Thyroid gland (tissue), 4 donors: ENCODE measurements at regions not wholly inside any gene's neighbourhood (a gene's known extent, or its start where the extent isn't known, plus 50 kb on each side); places are given as distances from the start of the nearest gene placed in this dataset.

ENCODE experiments used
- DNase-seq, 2 donors: peaks; one replicate each; pipeline ENCODE4 v3.0.0-alpha.2; 2019
- H3K27ac ChIP-seq, 3 donors: fragments of 200-600 bp; sonication (generic); 1 replicate in 2 of 3; 2 replicates in 1 of 3; pipeline ENCODE4 v1.5.1; 2016 to 2019; ENCODE audit warnings: mild to moderate bottlenecking in 1 of 3, moderate library complexity in 1 of 3
- H3K27me3 ChIP-seq: fragments of 200-600 bp; sonication (generic); one replicate; pipeline ENCODE4 v1.5.1; 2019
- H3K36me3 ChIP-seq, 2 donors: fragments of 200-600 bp; sonication (generic); one replicate each; pipeline ENCODE4 v1.5.1; 2016 to 2019
- H3K4me1 ChIP-seq, 2 donors: fragments of 200-600 bp; sonication (generic); one replicate each; pipeline ENCODE4 v1.5.1; 2017 to 2019
- H3K4me3 ChIP-seq, 3 donors: fragments of 200-600 bp; sonication (generic); replicated peaks in 1 of 3; 1 replicate in 2 of 3; 2 replicates in 1 of 3; pipeline ENCODE4 v1.5.1; 2016; ENCODE audit warnings: mild to moderate bottlenecking in 1 of 3
- H3K9me3 ChIP-seq: fragments of 200-600 bp; sonication (generic); one replicate; pipeline ENCODE4 v1.5.1; 2017
- POLR2A ChIP-seq, 2 donors: fragments of 450-650 bp; IDR thresholded peaks; one replicate each; pipeline ENCODE4 v1.6.1; 2017; ENCODE audit warnings: antibody characterized with exemption in 2 of 2, mild to moderate bottlenecking in 2 of 2, moderate library complexity in 1 of 2
- WGBS, 2 donors: methylation state at CpG; one replicate each; pipeline ENCODE4 v1.1.5; 2017; 5-methylcytosine and 5-hydroxymethylcytosine counted together
- intact Hi-C: fragments of 100-400 bp; cut with DNase I; formaldehyde crosslinking; loops from one replicate; pipeline ENCODE4 v1.15.1; 2023
- TF ChIP-seq, protein P1 (sequence below), 6 experiments: fragments of 200-600 bp in 3 of 6; fragments of 450-650 bp in 3 of 6; sonication (generic) in 3 of 6; IDR thresholded peaks; one replicate each; pipeline ENCODE4 v1.5.1; 2016 to 2019; ENCODE audit warnings: antibody characterized with exemption in 6 of 6, mild to moderate bottlenecking in 2 of 6, inconsistent platforms in 1 of 6, moderate library complexity in 1 of 6

DNA sequence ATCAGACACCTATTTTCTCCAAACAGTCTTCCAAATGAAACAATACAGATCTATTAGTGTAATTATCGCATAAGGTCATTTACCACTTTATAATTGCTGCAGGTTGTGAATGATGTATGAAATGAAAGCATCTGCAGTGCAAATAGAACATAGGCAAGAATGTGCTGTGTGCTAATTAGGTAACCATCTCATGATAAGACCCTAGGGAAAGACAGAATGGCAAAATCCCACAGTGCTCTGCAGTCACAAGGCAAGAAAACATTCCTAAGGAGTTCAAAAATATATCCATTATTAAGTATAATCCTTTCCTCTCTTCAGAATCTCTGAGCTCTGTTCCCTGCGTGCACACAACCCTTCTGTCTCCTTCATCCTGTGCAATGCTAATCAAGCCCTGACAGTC is 488.1 kb downstream of the NR4A2 start:
- intact Hi-C loops = no loop called here
- no peaks in the 10 kb centered on the region for H3K4me1 ChIP-seq
- H3K9me3 ChIP-seq = no peaks in the 10 kb centered on the region
- TF ChIP-seq, protein P1, sequence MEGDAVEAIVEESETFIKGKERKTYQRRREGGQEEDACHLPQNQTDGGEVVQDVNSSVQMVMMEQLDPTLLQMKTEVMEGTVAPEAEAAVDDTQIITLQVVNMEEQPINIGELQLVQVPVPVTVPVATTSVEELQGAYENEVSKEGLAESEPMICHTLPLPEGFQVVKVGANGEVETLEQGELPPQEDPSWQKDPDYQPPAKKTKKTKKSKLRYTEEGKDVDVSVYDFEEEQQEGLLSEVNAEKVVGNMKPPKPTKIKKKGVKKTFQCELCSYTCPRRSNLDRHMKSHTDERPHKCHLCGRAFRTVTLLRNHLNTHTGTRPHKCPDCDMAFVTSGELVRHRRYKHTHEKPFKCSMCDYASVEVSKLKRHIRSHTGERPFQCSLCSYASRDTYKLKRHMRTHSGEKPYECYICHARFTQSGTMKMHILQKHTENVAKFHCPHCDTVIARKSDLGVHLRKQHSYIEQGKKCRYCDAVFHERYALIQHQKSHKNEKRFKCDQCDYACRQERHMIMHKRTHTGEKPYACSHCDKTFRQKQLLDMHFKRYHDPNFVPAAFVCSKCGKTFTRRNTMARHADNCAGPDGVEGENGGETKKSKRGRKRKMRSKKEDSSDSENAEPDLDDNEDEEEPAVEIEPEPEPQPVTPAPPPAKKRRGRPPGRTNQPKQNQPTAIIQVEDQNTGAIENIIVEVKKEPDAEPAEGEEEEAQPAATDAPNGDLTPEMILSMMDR (IDR thresholded peaks at IDR 0.05) = no peak
- TF ChIP-seq POLR2A (IDR thresholded peaks at IDR 0.05) = no peak
- no peak for DNase-seq
- 83 to 92% methylated on average over 2 of the region's 2 CpGs for WGBS, 2 donors
- no peak overlapping the region for H3K27ac ChIP-seq
- H3K4me3 ChIP-seq = no peak overlapping the region
- H3K27me3 ChIP-seq = no peaks in the 10 kb centered on the region
- H3K36me3 ChIP-seq = no peaks in the 10 kb centered on the region

DNA sequence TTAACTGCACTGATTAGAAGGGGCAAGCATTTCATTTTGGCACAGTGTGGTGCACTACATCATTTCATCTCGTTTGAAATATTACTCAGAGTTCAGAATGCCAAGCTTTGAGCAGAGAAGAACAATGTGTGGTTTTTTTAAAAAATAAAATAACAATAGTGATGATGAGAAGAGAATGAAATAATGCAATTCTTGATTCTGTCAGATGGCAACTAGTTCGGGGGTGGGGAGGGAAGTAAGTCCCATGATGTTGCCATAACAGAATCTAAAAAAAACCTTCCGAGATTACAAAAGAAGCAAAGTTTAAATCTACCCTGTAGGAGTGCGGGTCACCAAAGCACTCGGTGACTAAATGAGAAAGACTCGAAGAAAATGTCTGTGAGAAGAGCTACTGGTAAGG is 490.4 kb downstream of the NR4A2 start:
- TF ChIP-seq, protein P1 (IDR thresholded peaks at IDR 0.05) = no peak
- TF ChIP-seq POLR2A (IDR thresholded peaks at IDR 0.05) = no peak
- H3K36me3 ChIP-seq = no peaks in the 10 kb centered on the region
- no peaks in the 10 kb centered on the region for H3K9me3 ChIP-seq
- intact Hi-C loops = no loop called here
- H3K4me3 ChIP-seq = no peak overlapping the region
- no peaks in the 10 kb centered on the region for H3K27me3 ChIP-seq
- 58 to 60% methylated on average over 6 of the region's 6 CpGs for WGBS, 2 donors
- no peak overlapping the region for H3K27ac ChIP-seq
- no peak for DNase-seq
- H3K4me1 ChIP-seq = no peaks in the 10 kb centered on the region

DNA sequence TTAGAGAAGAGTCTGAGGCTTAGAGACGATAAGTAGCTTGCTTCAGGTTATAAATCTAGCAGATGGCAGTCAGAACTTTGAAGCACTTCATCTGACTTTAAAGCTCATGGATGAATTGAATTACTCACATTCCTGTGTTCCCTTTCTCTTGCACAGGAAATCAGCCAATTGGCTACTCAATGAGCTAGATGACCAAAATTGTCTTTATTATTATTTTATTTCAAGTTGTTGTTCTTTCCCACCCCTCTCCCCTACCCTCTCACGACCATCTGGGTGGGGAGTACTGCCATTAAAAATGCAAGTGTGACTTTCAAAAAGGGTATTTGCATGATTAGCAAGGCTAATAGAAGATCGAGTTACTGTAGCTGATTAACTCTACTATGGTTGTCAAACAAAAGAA is 491.1 kb downstream of the NR4A2 start:
- Histone ChIP-seq H3K4me1 (no peaks in the 10 kb centered on the region), H3K9me3 (no peaks in the 10 kb centered on the region), H3K27me3 (no peaks in the 10 kb centered on the region), H3K36me3 (no peaks in the 10 kb centered on the region), H3K27ac (no peak overlapping the region), H3K4me3 (no peak overlapping the region)
- TF ChIP-seq, protein P1 (IDR thresholded peaks at IDR 0.05) = no peak
- no peak for TF ChIP-seq POLR2A (IDR thresholded peaks at IDR 0.05)
- no peak for DNase-seq
- intact Hi-C loops = no loop called here
- 25 to 44% methylated on average over 3 of the region's 3 CpGs for WGBS, 2 donors

DNA sequence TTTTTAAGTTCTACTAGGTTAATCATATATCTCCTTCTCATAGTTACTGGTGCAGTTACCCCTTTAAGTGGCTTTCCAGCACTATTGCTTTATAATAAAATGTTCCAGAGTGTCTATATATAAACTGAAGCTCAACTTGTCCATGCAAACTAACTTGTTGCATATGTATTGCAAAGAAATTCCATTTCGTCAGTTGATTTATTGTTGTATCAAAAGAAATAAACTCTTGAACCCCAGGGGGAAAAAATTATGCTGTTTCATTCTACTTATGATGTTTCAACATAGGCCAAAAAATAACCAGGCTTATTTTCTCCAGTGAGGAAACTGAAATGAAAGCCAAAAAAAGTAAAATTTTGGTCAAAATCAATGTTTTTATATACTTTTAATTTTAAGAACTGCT is 491.9 kb downstream of the NR4A2 start:
- Histone ChIP-seq H3K27ac (no peak overlapping the region), H3K36me3 (no peaks in the 10 kb centered on the region), H3K4me3 (no peak overlapping the region), H3K27me3 (no peaks in the 10 kb centered on the region), H3K4me1 (no peaks in the 10 kb centered on the region), H3K9me3 (no peaks in the 10 kb centered on the region)
- WGBS, 2 donors = 69 to 79% methylated on average over 1 of the region's 1 CpG
- TF ChIP-seq, protein P1 (IDR thresholded peaks at IDR 0.05) = no peak
- no peak for TF ChIP-seq POLR2A (IDR thresholded peaks at IDR 0.05)
- DNase-seq = no peak
- intact Hi-C loops = no loop called here

DNA sequence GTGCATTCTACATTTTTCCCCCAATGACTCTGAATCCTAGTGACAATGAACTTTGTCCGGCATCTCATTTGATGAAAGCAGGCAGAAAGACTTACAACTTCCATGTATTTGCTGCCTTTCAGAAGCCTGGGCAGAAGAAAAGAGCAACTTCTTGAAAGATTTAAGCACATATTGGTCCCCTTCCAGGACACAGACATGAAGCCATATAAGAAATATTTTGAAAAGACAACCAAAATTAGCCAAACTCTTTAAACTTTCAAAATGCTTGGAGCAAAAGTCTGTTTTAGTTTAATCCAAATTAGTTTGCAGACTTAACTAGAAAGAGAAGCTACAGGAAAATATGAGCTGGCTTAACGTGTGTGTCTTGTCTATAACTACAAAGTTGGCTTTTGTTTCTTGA is 492.5 kb downstream of the NR4A2 start:
- DNase-seq = no peak
- no peak for TF ChIP-seq POLR2A (IDR thresholded peaks at IDR 0.05)
- TF ChIP-seq, protein P1 (IDR thresholded peaks at IDR 0.05) = no peak
- Histone ChIP-seq H3K9me3 (no peaks in the 10 kb centered on the region), H3K27me3 (no peaks in the 10 kb centered on the region), H3K36me3 (no peaks in the 10 kb centered on the region), H3K4me3 (no peak overlapping the region), H3K4me1 (no peaks in the 10 kb centered on the region), H3K27ac (no peak overlapping the region)
- 79 to 80% methylated on average over 2 of the region's 2 CpGs for WGBS, 2 donors
- intact Hi-C loops = no loop called here
